Hindlimb muscle (tissue), 1 donor: ENCODE measurements at regions not wholly inside any gene's neighbourhood (a gene's known extent, or its start where the extent isn't known, plus 50 kb on each side); places are given as distances from the start of the nearest gene placed in this dataset.
A peak's percentile ranks its signal among the peaks of the same experiment; 100 is the strongest.

Source experiments
- DNase-seq: peaks from one replicate; pipeline ENCODE4 v3.0.0-alpha.2; 2013

DNA sequence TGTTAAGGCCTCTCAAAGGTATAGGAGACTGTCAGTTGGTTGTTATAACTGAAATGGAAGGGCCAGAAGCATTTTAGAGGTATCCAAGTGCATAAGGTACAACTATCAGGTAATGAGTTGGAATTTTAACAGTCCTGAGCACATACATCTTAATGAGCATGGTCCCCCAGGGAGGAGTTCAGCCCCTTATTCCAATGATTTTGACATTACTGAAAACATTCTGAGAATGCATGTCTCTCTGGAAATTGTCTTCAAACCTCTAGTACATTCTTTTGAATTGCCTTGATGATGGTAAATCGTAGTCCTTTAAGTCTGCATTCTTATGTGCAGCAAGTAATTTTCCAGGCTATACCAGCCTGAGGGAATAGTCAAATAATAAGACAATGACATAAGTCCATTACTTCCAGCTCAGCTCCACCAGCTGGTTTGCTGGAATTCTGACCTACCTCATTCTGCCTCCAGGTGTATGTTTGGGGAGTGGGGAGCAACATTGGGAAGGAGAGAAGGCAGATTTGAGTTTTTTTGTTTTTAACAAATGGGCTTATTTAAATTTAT, 239.2 kb downstream of the MSRB3 start:
- DNase-seq: no peak

DNA sequence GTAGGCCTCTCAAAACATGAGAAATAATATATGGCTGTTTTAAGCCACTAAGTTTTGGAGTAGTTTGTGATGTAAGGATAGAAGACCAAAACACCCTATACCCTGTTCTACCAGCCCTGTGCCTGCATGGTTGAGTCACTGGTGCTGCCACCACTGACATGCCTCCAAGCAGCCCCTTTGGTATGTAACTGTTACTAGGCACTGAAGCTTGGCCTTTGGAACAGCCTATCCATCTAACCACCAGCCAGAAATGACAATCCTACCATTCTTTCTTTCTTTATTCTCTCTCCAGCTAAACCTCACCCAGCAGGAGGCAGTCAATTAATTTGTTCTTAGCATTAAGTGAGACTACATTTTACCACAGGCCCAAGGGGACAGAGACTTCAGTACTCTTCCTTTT, 240.3 kb downstream of the MSRB3 start:
- DNase-seq: no peak

DNA sequence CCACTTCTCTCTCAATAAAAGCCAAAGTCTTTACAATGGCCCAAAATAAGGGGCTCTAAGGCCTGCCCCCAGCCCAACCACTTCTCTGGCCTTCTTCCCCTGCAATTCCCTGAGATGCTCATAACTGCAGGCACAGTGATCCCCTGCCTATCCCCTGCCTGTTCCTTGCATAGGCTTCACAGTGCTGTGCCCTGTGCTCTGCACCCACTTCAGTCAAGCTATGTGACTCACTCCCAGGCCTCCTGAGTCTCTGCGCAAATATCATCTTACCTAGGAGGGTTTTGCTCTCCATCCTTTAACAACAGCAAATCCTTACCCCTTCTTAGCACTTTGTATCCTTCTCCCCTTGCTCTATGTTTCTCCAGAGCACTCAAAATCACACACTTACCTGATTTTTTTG, 242.2 kb downstream of the MSRB3 start:
- DNase-seq: no peak

DNA sequence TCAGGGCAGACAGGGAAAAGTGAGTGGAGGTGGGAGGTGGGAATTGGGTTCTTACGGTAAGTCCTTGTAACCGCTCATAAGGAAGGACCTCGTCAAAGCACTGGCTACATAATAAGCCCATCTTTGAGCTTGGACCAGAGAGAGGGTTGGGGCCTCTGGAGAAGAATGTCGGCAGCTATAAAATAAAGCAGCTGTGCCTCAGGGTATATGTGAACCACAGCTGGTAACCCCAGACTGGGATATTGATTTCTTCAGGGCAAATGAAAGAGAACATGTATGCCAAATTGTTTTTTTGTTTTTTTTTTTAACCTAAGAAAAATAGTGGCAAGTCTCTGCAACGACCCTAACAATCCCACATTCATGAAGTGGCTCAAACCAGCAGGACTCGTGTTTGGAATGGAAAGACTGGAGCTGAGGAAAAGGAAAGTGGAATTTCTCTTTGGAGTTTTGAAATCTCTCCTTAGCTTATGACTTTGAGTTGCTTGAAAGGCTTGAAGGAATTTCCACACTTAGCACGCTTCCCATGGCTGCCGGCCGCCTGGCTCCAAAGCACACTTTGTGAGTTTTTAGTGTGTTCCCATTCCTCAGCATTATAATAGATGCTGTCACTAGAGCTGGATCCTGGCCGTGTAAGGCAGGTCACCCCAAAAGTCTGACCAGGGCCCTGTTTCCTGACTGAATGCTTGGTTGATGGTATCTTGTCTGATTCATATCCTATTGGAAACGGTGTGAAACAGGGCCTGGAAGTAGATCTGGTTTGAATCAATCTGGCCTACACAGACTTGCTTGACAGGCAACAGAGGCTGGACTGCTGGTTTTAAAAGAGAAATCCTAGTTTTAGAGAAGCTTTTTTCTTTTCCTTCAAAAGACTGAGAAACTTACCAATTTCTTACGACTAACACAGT, 244.7 kb downstream of the MSRB3 start:
- DNase-seq: no peak

DNA sequence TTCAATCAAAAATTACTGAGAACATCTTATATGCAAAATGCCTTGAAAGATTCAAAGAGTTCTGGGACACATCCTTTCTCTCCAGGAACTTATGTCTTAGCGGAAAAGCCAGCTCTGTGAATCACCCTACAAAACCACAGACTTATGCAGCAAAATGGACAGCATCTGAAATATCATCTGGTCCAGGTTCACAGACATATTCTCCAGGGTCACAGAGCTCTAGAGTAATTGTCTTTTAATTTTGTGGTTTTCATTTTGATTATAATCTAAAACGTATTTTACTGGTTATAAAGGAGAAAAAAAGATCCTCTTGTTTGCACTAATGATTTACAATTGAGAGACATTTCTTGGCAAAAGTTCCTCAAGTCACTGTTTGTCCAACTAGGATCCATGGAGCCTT, 246.2 kb downstream of the MSRB3 start:
- no peak for DNase-seq

DNA sequence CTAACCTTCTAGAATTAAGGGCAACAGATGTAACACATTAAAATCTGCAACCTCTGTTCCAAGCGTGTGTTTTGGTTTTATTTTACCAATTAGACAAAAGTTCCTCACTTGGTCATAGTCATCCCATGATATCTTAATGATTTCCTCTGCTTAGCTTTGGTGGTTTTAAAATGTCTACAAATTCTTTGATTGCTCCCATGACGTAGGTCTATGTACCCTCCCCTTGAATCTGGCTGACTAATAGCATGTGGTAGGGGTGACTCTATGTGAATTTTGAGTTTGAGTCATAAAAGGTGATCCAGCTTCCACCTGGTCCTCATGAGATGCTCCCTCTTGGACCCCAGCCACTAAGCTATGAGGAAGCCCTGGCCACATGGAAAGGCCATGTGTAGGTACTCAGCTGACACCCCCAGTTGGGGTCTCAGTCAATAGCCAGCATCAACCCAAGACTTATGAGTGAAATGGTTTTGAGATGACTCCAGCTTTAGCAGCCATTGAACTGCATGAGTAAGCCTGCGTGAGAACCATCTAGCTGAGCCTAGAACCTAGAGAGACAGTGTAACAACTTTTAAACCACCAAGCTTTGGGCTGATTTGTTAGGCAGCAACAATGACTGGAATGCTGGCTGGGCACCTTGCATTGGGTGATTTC, 247.1 kb downstream of the MSRB3 start:
- no peak for DNase-seq

DNA sequence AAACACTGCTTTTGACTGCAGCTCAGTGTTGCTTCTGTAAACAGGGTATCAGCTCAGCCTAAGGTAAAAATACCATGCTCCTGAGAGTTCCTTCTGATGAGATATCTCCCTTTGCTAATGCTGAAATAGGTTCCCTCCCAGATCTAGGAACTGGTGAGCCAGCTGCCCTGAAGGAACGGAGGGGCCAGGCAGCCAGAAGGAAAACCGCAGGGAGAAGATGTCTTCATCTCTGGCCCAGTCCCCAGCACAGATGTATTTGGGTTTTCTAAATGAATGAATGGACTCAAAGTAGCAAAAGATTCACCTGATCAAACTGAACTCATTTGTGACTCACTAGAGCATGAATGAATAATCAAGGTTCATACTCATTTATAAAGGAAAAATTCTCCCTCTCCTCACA, 247.8 kb downstream of the MSRB3 start:
- DNase-seq: no peak

DNA sequence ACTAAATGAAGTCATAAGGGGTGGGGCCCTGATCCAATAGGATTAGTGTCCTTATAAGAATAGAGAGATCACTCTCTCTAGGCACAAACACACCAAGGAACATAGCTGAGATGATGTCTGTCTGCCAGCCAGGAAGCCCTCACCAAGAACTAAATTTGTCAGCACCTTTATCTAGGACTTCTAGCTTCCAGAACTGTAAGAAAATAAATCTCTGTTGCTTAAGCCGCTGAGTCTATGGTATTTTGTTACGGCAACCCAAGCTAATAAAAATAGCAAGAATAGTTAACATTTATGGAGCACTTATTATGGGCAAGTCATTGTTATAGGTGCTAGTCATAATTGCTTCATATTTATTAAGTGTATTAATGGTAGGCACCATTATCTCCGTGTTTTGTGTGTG, 249.6 kb downstream of the MSRB3 start:
- no peak for DNase-seq

DNA sequence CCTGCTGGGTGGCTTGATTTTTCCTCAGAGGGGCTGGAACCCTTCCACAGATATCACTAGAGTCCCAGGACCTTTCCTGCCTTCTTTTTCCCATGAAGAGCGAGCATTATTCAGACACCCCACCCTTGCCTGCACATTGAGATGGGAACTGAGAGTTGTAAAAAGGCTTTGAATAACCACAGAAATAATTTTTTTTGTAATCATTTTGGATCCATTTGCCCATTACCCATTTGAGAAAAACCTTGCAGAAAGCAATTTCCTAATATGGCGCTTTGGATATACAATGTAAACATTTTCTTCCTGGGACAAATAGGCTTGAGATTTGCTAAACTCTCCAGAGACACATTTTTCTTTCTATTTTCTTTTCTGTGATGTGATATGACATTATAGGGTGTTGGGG, 250.6 kb downstream of the MSRB3 start:
- no peak for DNase-seq

DNA sequence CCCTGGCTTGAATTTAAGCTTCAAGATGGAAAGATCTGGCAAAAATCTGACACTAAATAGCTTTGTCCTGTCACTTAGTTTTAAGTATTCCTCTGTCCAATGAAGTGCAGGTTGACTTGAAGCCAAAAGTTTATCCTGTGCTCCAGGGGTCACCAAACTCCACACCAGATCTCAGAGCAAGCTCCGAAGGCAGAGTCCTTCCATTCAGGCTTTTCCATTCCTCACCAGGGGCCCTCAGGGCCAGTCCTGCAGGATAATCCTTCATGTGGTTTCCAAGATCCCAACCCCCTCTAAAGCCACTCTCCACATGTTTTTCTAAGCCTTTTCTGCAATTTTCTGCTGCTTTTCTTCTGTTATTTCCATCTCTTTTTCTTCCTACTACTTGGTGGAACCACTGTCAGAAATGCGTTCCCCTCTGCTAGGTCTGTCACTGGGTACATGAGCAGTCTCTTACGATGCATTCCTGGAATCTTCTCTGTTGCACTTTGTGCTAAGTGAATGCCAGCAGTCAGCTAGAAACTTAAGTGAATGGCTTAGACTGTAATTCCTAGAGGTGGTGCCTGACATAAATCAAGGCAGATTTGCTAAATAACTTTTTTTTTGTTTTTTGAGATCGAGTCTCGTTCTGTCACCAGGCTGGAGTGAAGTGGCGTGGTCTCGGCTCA, 251.4 kb downstream of the MSRB3 start:
- DNase-seq: no peak

DNA sequence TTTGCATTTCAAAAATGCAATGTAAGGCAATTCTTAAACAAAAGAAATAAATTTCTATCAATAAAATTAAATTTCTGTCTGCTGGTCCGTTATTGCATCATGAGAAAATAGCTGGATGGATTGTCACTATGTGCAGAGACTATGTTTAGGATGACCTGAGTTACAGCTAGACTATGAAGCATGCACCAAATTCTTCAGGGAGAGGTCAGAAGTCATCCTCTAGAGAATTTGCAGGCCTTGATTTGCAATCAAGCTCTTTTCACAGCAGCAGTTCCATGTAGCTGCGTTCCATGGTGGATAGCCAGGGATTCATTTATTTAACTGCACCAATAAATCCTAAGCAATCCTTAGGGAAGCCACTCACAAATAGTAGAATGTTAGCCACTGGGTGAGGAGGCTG, 253.7 kb downstream of the MSRB3 start:
- DNase-seq: no peak

DNA sequence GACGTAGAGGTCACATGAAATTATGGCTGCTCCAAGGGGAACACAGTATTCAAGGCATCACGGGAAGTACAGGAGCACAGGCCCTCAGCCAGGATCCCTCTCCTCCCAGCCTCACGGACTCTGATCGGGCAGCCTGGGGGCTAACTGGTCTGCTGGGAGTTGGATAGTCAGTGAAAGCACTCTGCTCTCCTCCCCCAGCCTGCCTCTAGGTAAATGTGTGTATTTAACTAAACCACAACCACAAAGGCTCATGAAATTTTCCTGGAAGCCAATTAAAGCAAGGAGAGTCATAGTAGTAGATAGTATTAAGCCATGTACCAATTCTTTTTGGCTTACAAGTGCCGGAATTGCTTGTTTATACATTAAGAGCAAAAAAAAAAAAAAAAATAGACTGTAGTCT, 254.3 kb downstream of the MSRB3 start:
- DNase-seq: no peak

DNA sequence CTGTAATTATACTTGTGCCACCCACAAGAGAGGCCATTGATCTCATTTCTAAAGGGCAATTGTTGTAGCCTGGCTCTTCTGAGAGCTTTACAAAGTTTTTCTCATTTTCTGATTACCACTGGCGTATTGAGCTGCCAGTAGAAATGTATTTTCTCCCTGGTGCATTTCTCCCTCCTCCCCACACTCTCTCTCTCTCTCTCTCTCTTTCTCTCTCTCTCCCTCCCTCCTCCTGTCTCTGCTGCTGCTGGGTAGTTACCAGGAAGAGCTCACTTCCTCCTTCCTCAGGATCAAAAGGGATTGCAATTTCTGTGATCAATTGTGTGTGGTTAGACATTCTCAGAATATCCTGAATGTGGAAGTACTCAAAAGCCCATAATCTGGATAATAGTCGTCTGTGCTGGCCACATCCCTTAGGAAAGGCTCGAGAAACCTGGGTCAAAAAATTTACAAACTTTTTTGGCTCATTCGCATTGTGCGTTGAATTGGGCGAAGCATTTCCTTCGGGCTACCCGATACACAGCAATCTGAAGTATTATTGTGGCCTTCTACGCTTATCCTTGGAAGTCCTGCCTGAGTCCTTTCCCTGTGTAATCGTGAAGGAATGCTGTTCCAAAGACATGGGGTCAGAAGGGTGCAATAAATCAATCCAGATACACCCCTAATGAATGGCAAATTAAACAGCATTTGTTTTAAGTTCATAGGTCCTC, 254.8 kb downstream of the MSRB3 start:
- no peak for DNase-seq

DNA sequence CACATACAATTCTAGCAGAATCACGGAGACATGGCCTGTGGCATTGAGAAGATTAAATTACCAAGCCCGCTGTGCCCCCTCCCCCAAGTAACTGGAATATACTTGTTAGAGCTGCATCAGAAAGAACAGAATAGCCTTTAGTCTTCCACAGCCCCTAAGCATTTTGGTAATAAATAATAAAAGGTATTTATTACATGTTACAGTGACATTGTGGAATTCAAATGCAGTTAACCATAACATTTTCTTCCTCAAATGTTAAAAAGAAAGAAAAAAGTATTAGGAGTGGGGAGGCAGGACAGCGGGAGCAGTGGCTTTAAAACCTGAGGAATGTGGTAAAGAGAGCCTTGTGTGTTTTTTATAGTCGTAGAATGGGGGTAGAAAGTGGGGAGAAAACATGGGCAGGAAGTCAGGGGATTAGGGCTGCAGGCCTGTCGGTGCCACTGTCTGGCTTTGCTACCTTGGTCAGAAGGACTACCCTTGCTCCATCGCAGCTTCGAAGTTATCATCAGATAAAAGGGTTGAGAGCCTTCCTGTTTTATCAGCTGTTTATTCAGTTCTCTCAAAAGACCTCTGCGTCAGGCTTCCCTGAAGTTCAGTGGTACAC, 255.9 kb downstream of the MSRB3 start:
- no peak for DNase-seq

DNA sequence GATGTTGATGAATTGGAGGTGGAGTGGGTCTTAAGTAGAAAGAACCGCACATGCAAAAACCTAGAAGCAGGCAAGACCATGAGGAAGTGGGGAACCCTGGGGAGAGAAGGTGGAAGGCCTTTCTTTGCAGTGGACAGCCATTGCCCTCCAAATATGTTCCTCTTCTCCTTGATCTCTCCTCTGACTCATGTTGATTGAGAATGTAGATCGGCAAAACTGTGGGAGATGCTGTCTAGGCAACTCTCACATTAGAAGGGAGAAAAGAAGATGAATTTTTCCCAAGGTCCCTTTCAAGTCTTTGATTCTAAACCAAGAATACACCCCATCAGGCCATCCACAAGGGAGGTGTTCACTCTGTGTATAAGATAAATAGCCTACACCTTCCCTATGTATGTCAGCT, 257.5 kb downstream of the MSRB3 start:
- DNase-seq: no peak

DNA sequence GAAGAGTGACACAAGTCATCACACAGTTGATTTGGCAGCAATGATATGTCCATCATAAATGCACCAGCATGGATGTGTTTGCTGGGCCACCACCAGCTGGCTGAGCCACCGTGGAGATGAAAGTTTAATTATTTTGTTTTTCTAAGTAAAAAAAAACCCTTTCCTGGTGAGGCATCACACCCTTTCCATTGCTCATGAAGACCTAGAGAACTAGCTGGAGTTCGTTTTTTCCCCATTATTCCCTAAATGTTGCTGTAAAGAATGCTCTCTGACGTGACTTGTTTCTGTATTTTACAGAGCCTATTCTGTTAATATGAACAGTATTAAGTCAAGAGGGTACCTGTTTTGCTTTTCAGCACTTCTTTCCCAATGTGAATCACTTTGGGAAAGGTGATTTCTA, 257.9 kb downstream of the MSRB3 start:
- no peak for DNase-seq

DNA sequence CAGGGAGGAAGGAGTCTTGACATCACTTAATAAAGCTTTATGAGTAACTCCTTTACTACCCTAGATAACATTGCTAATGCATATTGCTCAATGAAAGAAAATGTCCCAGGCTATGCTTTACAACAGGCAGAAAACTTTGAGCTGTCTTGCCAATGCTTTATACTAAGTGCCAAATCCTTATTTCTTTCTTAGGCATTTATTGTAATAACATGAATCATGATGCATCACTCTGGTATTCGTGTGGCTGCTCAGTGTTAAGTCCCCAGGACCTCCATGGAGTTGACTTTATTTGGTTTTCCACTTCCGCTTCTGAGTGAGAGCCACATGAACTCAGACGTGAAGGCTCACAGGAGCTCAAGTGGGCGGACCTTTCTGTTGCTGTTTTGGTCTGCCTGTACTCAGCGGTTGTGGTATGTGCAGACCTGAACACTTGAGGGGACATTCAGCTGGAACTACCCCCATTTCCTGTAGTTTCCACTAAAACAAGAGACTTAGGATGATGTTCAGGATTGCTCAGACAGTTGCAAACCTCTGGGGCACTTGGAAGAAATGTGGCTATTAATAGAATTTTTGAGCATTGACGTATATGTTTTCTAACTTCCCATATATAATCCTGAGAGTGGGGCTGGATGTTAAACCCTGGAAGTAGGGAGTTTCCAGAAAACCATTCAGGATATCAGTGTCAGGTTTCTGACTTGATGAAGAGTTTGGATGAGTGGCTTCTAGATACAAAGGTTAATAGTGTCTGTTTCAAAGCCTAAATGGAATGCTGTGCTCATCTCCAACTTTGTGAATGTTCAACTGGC, 258.6 kb downstream of the MSRB3 start:
- peak; percentile 31 for DNase-seq

DNA sequence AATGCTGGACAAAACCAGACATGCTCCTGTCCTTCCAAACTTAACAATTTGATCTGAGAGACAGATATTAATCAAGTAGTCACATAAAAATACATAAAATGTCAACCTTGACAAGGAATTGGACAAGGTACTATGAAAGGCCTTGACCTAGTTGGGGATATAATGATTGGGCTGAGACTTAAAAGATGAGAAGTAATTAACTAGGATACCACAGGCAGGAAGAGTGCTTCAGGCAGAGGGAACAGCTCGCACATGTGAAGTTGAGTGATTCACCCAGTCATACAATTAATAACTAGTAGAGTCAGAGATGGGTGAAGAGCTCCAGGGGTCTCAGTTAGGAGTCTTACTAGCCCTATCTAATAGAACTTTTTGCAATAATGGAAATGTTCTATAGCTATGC, 259.5 kb downstream of the MSRB3 start:
- DNase-seq: no peak

DNA sequence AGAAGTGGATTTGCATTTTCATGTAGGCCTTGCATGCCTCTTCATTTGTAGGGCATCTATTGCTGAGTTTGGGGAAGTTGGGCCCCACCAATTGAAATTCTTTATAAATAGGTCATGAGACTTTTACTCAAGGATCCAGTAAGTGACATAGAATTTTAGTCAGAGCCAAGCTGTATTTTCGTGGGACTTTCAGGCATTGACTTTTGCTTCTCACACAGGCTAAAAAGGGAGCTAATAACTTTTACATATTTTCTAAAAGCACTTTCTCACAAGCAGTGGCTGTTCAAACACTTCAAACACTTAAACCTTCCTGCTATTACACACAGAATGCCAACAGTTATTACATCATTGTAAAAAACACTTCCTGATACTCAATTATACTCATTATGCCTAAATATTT, 260.5 kb downstream of the MSRB3 start:
- DNase-seq: no peak

DNA sequence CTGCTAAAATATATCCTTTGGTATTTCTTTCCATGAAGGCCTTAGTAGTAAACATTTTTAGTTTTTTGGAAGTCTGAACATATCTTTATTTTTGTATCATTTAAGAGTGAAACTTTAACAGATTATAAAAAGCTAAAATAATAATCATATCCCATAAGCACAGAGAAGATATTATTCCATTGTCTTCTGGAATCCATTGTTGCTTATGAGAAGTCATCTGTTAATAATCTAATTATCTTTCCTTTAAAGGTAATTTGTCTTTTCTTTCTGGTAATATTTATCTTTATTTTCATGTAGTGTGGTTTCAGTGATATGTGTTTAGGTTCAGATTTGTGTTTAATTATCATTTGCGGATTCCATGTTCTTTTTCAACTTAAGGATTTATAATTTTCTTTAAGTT, 261.7 kb downstream of the MSRB3 start:
- DNase-seq: no peak

DNA sequence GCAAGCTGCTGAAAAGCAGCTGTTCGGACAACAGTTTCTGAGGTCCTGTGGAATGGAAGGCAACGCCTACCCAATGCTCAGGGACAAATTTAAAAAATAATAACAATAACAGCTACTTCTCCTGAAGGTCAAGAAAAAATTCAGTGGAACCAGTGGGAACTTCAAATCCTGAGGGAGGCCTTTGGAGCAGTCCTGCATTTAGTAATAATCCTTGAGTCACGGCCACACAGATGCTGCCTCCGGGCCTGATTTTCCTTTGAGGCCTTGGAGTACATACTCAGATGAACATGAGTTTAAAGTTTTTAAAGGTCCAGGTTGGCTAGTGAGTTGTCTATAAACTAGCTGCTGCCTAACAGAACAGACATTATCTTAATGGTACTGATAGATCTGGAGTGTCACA, 268.0 kb downstream of the MSRB3 start:
- no peak for DNase-seq
